ENCODE measurements at regions not wholly inside any gene's neighbourhood (a gene's known extent, or its start where the extent isn't known, plus 50 kb on each side); places are given as distances from the start of the nearest gene placed in this dataset.

DNA sequence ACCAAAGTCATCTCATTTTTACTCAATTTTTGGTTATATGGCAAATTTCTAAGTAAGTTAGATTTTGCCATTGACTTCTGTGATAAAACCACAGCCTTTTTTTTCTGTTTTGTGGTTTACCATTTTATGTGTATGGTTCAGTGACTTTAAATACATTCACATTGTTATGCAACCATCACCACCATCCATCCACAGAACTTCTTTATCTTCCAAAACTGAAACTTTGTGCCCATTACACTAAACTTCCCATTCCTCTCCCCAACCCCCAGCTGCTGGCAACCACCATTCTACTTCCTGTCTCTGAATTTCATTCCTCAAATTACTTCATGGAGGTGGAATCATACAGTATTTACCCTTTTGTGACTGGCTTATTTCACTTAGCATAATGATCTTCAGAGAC, 280.4 kb upstream of the TCERG1L start:
- Histone ChIP-seq H3K36me3 (ENCODE audit: control insufficient read depth in 2 of 2, insufficient read depth in 2 of 2, low read length in 1 of 2) (no peaks in the 10 kb centered on the region), H3K27ac (ENCODE audit: control insufficient read depth, insufficient read depth) (no peak overlapping the region), H3K9ac (ENCODE audit: control insufficient read depth, insufficient read depth, low read length) (no peak overlapping the region), H3K79me2 (ENCODE audit: control insufficient read depth, insufficient read depth, low read length) (no peaks in the 10 kb centered on the region), H3K4me1 (ENCODE audit: control insufficient read depth, insufficient read depth, low read length) (no peaks in the 10 kb centered on the region), H4K20me1 (ENCODE audit: control insufficient read depth, insufficient read depth) (no peaks in the 10 kb centered on the region), H3K27me3 (replicated peaks in 1 of 2; ENCODE audit: control insufficient read depth in 2 of 2, insufficient read depth in 2 of 2, low read length in 1 of 2) (no peaks in the 10 kb centered on the region), H3K4me2 (ENCODE audit: control insufficient read depth, insufficient read depth) (no peak overlapping the region), H3K9me3 (replicated peaks; ENCODE audit: control insufficient read depth, insufficient read depth, low read length) (no peaks in the 10 kb centered on the region; the same call in 2 of the 3 replicates), H3K4me3 (no peak overlapping the region), H2AFZ (ENCODE audit: control insufficient read depth, low read depth, low read length) (no peak overlapping the region)
- BruUV-seq (replicated peaks): no TSS peak
- RAD21 ChIA-PET (ENCODE audit: unreplicated experiment): no interaction called here
- in situ Hi-C loops (cut with MboI) (no loop called here), intact Hi-C loops (cut with micrococcal nuclease; ENCODE audit: unreplicated experiment) (no loop called here)
- FAIRE-seq (no peak), ATAC-seq (no peak), DNase-seq (ENCODE audit: low read depth, low spot score) (no peak)
- SMC1A ChIA-PET (ENCODE audit: uncharacterized antibody, unreplicated experiment): no interaction called here
- TF ChIP-seq RCOR1 (conservative IDR thresholded peaks at IDR 0.05; ENCODE audit: low read depth, low read length) (no peak), STAT1 (conservative IDR thresholded peaks at IDR 0.05) (no peak), TCF7 (IDR thresholded peaks at IDR 0.05; ENCODE audit: borderline replicate concordance) (no peak), FOXK2 (IDR thresholded peaks at IDR 0.05) (no peak), CHD2 (IDR thresholded peaks at IDR 0.05; ENCODE audit: borderline replicate concordance, low read depth, low read length) (no peak)
- TF ChIP-seq, protein P1, sequence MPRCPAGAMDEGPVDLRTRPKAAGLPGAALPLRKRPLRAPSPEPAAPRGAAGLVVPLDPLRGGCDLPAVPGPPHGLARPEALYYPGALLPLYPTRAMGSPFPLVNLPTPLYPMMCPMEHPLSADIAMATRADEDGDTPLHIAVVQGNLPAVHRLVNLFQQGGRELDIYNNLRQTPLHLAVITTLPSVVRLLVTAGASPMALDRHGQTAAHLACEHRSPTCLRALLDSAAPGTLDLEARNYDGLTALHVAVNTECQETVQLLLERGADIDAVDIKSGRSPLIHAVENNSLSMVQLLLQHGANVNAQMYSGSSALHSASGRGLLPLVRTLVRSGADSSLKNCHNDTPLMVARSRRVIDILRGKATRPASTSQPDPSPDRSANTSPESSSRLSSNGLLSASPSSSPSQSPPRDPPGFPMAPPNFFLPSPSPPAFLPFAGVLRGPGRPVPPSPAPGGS (IDR thresholded peaks at IDR 0.05; ENCODE audit: borderline replicate concordance, insufficient read depth, low read depth, low read length, poor library complexity, severe bottlenecking): no peak
- TF ChIP-seq, protein P2, sequence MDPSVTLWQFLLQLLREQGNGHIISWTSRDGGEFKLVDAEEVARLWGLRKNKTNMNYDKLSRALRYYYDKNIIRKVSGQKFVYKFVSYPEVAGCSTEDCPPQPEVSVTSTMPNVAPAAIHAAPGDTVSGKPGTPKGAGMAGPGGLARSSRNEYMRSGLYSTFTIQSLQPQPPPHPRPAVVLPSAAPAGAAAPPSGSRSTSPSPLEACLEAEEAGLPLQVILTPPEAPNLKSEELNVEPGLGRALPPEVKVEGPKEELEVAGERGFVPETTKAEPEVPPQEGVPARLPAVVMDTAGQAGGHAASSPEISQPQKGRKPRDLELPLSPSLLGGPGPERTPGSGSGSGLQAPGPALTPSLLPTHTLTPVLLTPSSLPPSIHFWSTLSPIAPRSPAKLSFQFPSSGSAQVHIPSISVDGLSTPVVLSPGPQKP (IDR thresholded peaks at IDR 0.05; ENCODE audit: low read depth, low read length): no peak
- TF ChIP-seq, protein P3, sequence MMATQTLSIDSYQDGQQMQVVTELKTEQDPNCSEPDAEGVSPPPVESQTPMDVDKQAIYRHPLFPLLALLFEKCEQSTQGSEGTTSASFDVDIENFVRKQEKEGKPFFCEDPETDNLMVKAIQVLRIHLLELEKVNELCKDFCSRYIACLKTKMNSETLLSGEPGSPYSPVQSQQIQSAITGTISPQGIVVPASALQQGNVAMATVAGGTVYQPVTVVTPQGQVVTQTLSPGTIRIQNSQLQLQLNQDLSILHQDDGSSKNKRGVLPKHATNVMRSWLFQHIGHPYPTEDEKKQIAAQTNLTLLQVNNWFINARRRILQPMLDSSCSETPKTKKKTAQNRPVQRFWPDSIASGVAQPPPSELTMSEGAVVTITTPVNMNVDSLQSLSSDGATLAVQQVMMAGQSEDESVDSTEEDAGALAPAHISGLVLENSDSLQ (IDR thresholded peaks at IDR 0.05): no peak
- CTCF ChIA-PET: no interaction called here
- POLR2A ChIA-PET: no interaction called here
